Myocyte (in vitro differentiated cells): ENCODE measurements at regions not wholly inside any gene's neighbourhood (a gene's known extent, or its start where the extent isn't known, plus 50 kb on each side); places are given as distances from the start of the nearest gene placed in this dataset.

ENCODE experiments used
- DNase-seq: peaks from one replicate; pipeline ENCODE4 v3.0.0-alpha.2; 2012; ENCODE audit warnings: low read depth

- peak; percentile 67 for DNase-seq
These were observed 198.3 kb downstream of the GLI2 start for GRCh38 chr2:120933693-120934573.

GRCh38 chr2:120934574-120935338, 199.1 kb downstream of the GLI2 start:
- DNase-seq, result peak; percentile 88

DNA sequence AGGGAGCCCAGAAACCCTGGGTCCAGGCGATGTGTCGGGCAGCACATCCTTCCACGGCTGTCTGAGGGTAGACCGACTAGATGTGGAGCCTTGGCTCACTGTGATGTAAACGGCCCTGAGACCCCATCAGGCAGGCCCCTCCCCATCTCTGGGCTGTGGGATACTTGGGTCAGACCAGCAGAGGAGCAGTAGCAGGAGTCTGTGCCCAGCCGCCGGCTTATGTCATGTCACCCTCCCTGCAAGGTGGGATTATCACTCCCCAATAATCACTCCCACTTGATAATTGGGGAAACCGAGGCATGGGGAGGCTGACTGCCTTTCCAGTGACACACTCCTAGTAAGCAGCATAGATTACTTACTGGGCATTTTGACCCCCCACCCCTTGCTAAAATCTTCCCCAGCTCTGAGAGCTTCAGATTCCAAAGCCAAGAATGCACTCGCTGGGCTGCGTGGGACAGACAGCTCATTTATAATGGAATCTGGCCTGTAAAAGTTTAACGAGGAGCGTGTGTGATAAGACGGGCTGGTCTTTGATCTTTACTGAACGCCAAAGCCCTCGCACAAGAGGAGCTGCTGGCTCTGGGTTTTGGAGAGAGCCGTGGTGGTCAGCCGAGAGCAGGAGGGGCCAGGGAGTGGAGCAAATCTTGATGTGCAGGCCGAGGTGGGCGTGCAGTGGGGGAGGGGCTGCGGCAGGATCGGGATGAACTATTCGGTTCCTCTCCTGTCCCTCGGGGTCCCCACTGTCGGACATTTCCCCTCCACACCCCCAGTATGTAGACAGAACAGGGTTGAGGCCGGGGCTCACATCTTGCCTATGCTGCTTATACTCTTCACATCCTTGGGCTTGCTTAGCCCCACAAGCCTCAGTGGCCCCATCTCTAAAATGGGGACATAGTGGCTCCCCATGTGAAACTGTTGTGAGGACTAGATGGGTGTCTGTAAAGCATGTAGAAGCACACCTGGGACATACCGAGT, 200.0 kb downstream of the GLI2 start:
- DNase-seq, result peak; percentile 58

DNA sequence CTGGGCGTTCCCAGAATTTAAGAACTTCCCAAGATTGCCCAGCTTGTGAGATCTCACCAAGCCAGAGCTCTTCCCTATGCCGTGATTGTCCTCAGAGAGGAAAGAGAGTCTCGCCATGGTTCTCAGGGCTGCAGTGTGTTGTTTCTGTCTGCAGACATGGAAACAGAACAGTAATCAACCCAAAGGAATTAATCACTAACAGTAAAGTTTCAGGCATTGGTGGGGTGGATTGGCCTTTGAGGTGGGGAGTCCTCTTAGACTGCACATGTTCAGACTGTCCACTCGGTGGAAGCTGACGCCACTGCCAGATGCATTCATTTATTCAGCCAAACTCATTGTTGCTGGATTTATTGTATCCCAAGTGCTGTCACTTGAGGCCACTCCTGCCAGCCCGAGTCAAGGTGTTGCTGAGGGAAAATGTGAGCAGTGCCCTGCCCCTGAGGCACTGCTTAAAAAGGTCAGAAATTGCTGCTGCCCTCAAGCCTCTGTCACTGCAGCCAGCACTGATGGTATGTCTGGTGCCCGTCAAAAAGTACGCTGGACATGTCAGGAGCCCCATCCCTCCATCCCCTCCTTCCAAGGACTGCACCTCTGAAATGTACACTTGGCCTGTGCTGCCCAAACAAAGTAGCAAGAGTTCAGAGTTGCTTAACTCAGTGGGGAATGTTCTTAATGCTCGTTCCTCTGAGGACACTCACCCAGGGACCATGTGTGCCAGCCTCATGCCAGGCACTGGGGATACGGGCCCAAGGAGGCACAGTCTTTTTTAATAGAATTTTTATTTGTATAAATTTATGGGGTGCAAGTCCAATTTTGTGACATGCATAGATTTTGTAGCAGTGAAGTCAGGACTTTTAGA, 201.0 kb downstream of the GLI2 start:
- no peak for DNase-seq

DNA sequence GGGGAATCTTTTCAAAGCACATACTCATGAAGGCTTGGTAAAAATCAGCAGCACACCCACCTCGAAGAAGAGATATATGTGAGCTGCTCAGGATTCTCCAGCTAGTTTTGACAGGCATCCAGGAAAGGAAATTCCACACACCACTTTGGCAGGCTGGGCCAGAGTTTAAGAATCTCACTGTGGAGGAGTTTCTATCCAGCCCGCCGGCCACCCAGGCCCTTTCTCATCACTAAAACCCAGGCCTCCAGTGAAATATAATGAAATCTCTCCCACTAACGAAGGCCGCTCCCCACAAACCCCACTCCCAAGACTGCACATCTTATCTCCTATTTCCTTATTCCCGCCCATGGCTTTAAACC, 202.0 kb downstream of the GLI2 start:
- no peak for DNase-seq

- no peak for DNase-seq
These were observed 202.5 kb downstream of the GLI2 start for GRCh38 chr2:120938045-120938771.

DNA sequence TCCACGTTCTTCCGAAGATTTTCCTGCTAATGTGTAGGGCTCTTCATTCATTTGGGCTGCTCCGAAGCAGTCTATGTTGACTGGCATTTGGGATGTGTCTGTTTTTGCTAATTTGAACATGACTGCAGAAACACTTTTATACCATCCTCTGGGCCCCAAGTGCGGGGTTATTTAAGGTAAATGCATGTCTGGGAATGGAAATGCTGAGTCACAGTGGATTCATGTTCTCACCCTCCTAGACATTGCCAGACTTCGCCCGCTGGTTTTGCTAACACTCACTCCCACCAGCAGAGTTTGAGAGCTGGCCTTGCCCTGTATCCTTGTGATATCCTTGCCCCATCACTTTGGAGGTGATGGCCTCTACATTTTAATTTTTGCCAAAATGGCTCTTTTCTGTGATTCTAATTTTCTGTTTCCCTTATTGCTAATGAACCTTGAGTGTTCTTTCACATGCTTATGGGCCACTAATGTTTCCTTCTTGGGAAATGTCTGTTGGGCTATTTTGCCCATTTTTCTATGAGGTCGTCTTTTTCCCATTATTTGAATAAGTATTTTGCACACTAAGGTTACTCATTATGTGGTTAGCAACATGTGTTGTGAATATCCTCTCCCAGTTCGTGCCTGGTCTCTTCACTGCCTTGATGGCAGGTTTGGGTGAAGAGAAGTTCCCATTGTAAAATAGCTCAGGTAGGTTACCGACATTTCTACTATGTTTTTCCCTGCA, 204.1 kb downstream of the GLI2 start:
- DNase-seq, result peak; percentile 80

- DNase-seq, result no peak
These were observed 204.6 kb downstream of the GLI2 start for GRCh38 chr2:120940319-120940696.

DNA sequence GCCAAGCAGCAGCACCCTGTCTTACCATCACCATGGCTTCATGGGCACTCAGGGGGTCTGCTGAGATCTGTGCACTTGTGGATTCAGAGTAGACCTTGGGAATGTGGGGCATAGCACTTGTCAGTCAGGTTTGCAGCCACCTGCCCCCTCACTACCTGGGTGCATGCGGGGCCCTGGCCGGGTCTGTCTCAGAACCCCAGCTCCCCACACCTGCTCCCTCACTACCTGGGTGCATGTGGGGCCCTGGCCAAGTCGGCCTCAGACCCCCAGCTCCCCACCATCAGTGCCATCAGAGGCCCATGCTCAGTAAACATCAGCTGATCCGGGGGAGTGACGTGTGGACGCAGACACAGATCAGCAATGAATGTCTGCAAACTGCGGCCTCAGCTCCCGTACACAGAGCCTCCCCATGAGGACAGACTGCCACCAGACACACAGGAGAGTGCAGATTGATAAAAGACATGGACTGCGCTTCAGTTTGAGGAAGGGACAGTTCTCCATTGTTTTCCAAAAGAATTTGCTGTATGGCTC, 205.1 kb downstream of the GLI2 start:
- no peak for DNase-seq

DNA sequence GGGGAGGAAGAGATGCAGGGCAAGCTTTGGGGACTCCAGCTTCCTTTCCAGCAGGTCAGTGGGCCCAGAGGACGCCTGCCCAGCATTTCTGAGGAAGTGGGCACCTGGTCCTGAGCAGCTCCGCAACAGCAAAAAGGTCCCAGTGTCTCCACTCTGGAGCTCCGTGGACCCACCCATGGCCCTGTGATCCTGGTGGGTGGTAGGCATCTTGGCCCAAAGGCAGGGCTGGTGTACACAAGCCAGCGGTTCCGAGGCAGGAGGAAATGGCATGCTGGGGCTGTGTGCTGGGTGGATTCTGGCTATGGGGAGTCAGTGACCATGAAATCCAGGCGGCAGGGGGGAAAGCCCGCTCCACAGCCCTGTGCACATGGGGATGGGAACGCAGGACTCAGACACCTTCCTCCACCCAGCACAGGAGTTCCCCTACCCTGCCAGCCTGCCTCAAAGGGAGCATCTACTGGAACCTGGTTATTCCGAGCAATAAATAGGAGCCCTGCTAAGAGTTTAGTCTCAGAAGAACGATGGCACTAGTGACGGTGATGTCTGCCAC, 206.0 kb downstream of the GLI2 start:
- no peak for DNase-seq

DNA sequence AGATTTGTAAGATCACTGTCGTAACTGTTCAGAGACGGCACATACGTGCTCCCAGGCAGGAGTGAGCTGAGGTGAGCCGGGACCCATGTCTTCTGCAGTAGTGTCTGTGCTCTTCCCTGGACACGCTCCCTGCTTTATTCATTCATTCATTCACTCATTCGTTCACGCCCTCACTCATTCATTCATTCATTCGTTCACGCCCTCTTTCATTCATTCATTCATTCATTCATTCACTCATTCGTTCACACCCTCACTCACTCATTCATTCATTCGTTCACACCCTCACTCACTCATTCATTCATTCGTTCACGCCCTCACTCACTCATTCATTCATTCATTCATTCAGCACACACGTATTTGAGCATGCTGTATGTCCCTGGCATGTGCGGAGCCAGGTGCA, 207.0 kb downstream of the GLI2 start:
- no peak for DNase-seq

- peak; percentile 26 for DNase-seq
These were observed 207.9 kb downstream of the GLI2 start for GRCh38 chr2:120943403-120944034.

DNA sequence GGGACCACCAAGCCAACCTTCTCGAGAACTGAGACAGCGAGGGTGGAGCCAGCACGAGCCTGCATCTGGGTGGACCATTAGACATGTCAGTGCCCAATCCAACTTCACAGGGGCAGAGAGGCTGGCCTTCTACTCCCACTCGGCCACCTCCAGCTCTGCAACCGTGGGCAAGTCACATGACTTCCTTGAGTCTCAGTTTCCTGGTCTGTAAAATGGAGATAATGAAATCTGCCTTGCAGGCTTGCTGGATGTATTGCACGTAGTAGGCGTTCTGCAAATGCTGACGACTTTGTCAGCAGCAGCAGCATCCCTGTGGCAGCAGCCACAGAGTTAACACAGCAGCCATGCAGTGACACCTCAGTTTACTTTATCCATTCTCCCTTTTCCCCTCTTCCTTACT, 208.9 kb downstream of the GLI2 start:
- no peak for DNase-seq

DNA sequence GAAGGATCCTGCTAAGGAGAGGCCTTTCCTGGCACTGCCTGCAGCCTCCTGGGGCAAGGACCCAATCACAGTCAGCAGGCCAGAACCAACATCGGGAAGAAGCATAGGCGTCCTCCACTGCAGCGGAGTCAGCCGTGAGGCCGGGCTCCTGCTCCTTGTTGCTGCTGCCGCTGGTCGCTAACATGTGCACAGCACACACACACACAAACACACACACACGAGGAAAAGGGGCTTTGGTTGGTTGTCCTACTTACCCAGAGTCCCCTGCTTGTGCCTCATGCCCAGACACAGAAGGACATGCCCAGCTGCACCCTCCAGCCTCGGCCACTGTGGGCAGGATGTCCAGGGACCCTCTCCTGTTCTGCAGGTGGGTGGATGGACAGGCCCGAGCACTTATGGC, 209.4 kb downstream of the GLI2 start:
- DNase-seq, result no peak

DNA sequence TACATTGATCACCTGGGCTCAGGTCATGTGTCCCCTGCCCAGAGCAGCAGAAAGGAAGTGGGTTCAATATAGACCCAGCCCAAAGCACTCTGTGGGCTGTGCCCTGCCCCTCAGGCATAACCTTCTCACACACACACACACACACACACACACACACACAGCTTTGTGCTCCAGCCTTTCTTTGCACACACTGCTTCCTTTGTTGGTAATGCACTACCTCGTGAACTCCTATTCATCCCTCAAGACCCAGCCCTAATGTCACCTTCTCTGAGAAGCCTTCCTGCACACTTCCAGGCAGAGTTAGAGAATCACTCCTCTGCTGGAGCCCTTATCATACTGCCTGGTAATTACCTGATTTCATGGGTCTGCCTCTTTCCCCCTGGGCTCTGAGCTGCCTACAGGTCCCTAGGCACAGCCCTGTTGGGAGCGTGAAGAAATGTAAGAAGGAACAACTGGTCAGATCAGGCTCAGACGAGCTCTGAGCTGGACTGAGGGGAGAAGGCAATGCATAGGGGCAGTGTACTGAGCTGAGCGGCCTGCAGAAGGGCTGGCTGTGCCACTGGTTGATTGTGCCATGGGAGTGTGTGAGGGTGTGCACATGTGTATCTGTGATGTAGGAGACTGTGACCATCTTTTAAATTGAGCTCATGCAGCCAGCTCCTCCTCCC, 210.3 kb downstream of the GLI2 start:
- no peak for DNase-seq

DNA sequence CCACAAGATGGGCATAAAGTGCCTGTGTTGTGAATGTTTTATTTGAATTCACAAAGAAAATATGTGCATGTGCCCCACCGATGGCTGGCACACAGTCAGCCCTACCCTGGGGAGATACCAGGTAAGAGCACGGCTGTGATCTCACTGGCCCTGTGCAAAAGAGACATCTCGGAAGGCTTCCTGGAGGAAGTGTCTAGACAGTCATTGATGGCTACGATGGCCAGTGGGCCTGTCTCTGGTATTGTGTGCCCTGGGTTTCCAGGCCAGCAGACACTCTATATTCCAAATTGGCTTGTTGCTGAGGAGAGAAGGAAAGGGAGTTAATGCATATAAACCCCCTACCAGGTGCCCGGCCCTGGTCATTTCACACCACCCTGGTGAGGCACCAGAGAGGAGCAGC, 211.7 kb downstream of the GLI2 start:
- DNase-seq, result no peak

DNA sequence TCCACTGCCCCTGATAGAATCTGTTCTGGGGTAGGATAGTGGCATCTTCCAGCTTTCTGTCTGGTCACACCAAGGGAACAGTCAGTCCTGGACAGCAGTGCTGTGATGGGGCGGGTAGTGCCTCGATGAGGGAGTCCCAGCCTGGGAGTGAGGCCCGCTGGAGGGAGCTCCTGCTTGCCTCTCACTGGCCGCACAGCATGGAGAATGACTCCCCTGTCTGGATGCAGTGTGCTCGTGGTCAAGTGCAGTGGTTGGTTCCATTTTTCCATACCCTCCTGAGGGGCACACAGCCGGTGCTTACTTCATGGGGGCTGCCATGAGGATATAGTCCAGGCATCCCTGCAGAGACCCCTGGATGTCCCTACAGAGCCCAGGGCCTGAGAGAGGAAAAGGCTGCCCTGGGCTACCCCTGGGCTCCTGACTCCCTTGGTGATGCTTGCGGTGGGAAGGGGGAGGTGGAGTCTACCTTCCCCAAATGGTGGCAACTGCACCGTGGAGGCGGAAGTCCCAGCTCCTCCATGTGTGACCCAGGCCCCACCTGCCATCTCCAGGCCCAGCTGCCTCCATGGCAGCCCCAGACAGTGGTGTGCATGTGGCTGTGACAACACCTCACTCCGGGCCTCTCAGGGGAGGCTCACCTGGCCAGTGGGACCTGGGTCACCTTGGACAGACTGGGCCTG, 212.5 kb downstream of the GLI2 start:
- DNase-seq, result no peak
